ENCODE measurements at regions not wholly inside any gene's neighbourhood (a gene's known extent, or its start where the extent isn't known, plus 50 kb on each side); places are given as distances from the start of the nearest gene placed in this dataset.

DNA sequence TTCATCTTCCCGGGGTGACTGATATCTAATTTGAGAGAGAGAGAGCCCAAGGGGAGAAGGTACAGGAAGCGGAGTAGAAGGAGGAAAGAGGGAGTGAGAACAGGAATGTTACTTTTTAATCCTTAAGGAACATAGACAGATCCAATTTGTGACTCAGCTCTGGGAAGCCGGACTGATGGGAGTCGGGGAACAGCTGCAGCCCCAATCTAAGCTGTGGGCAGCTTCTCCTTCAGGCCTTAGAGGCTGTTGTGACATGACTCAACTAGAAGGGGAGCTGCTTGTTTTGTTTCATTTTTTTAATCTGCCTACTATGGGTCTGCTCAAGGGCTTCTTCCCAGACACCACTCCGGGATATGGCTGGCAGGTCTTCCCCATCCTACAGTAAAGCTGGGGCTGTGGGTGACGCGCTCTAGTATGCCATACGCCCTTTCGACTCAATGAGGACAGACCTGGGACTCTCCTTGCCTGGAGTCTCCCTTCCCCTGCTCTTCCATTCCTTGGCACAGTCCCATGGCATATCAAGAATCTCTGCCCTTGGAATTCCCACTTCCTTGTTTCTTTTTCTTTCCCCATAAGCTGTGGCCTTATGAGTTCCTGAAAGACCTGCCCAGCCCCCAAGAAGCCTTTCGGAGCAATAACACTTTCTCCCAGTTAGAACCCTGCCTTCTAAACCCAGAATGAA lies 103.3 kb upstream of the AKIP1 start:
- WGBS (ENCODE audit: extremely low coverage, insufficient coverage, low lambda C conversion rate), result no CpG with 5 or more reads among the region's 10 CpGs
- H3K9ac ChIP-seq (ENCODE audit: low read length), result no peak overlapping the region
- no peak overlapping the region for H2BK120ac ChIP-seq (ENCODE audit: low read depth, low read length)
- no peak overlapping the region for H4K5ac ChIP-seq (ENCODE audit: low read length)
- no peak for DNase-seq
- peak overlapping the region; percentile 41 for H3K4ac ChIP-seq (ENCODE audit: low read depth, low read length)
- H4K8ac ChIP-seq (ENCODE audit: low read depth, low read length), result no peak overlapping the region
- H3K23ac ChIP-seq (ENCODE audit: low read length), result no peak overlapping the region
- no peaks in the 10 kb centered on the region for H3K27me3 ChIP-seq (ENCODE audit: insufficient read depth, low read length, poor library complexity)
- H3K36me3 ChIP-seq (ENCODE audit: control insufficient read depth, insufficient read depth, low read length), result no peaks in the 10 kb centered on the region
- H3K79me1 ChIP-seq (ENCODE audit: low read length), result peaks cover 18% of the 10 kb centered on the region
- peaks cover 2% of the 10 kb centered on the region for H3K79me2 ChIP-seq (ENCODE audit: control insufficient read depth, insufficient read depth, low read length)
- H3K27ac ChIP-seq (ENCODE audit: low read depth, low read length), result no peak overlapping the region
- no peak overlapping the region for H3K18ac ChIP-seq (ENCODE audit: low read length)
- H3K56ac ChIP-seq (ENCODE audit: low read length), result peak overlapping the region; percentile 10
- H3K4me1 ChIP-seq (ENCODE audit: control insufficient read depth, low read depth, low read length), result peaks cover 22% of the 10 kb centered on the region
- H2AK5ac ChIP-seq (ENCODE audit: low read length), result no peak overlapping the region
- no peak overlapping the region for H2BK5ac ChIP-seq (ENCODE audit: low read length)
- no peak overlapping the region for H2BK15ac ChIP-seq (replicated peaks; ENCODE audit: low read depth)
- no peak overlapping the region for H3K4me3 ChIP-seq (ENCODE audit: low read length)
- no peak overlapping the region for H3K4me2 ChIP-seq (ENCODE audit: low read length)

GRCh38 chr11:8808226-8808585 lies 102.8 kb upstream of the AKIP1 start:
- Histone ChIP-seq H3K4me2 (ENCODE audit: low read length) (no peak overlapping the region), H4K8ac (ENCODE audit: low read depth, low read length) (no peak overlapping the region), H2BK5ac (ENCODE audit: low read length) (no peak overlapping the region), H3K23ac (ENCODE audit: low read length) (no peak overlapping the region), H4K5ac (ENCODE audit: low read length) (no peak overlapping the region), H3K18ac (ENCODE audit: low read length) (no peak overlapping the region), H3K27ac (ENCODE audit: low read depth, low read length) (no peak overlapping the region), H3K4me1 (ENCODE audit: control insufficient read depth, low read depth, low read length) (peaks cover 24% of the 10 kb centered on the region), H3K9ac (ENCODE audit: low read length) (no peak overlapping the region), H3K79me1 (ENCODE audit: low read length) (peaks cover 18% of the 10 kb centered on the region), H3K4me3 (ENCODE audit: low read length) (no peak overlapping the region), H3K56ac (ENCODE audit: low read length) (peak overlapping the region; percentile 10), H3K27me3 (ENCODE audit: insufficient read depth, low read length, poor library complexity) (no peaks in the 10 kb centered on the region), H2AK5ac (ENCODE audit: low read length) (no peak overlapping the region), H3K79me2 (ENCODE audit: control insufficient read depth, insufficient read depth, low read length) (peaks cover 2% of the 10 kb centered on the region), H3K36me3 (ENCODE audit: control insufficient read depth, insufficient read depth, low read length) (no peaks in the 10 kb centered on the region), H2BK15ac (replicated peaks; ENCODE audit: low read depth) (no peak overlapping the region), H3K4ac (ENCODE audit: low read depth, low read length) (no peak overlapping the region), H2BK120ac (ENCODE audit: low read depth, low read length) (no peak overlapping the region)
- no CpG with 5 or more reads among the region's 4 CpGs for WGBS (ENCODE audit: extremely low coverage, insufficient coverage, low lambda C conversion rate)
- no peak for DNase-seq

- Histone ChIP-seq H3K79me1 (ENCODE audit: low read length) (peaks cover 13% of the 10 kb centered on the region), H3K4me1 (ENCODE audit: control insufficient read depth, low read depth, low read length) (peaks cover 32% of the 10 kb centered on the region), H2AK5ac (ENCODE audit: low read length) (no peak overlapping the region), H3K36me3 (ENCODE audit: control insufficient read depth, insufficient read depth, low read length) (no peaks in the 10 kb centered on the region), H3K27me3 (ENCODE audit: insufficient read depth, low read length, poor library complexity) (no peaks in the 10 kb centered on the region), H3K27ac (ENCODE audit: low read depth, low read length) (no peak overlapping the region), H4K8ac (ENCODE audit: low read depth, low read length) (peak overlapping the region; percentile 31), H3K79me2 (ENCODE audit: control insufficient read depth, insufficient read depth, low read length) (peaks cover 2% of the 10 kb centered on the region), H3K4me3 (ENCODE audit: low read length) (no peak overlapping the region), H3K18ac (ENCODE audit: low read length) (peak overlapping the region; percentile 42), H2BK120ac (ENCODE audit: low read depth, low read length) (peak overlapping the region; percentile 2), H3K4ac (ENCODE audit: low read depth, low read length) (no peak overlapping the region), H3K9ac (ENCODE audit: low read length) (peak overlapping the region; percentile 80), H3K23ac (ENCODE audit: low read length) (no peak overlapping the region), H2BK5ac (ENCODE audit: low read length) (no peak overlapping the region), H2BK15ac (replicated peaks; ENCODE audit: low read depth) (no peak overlapping the region), H3K4me2 (ENCODE audit: low read length) (no peak overlapping the region), H4K5ac (ENCODE audit: low read length) (no peak overlapping the region), H3K56ac (ENCODE audit: low read length) (peak overlapping the region; percentile 77)
- DNase-seq, result no peak
- WGBS (ENCODE audit: extremely low coverage, insufficient coverage, low lambda C conversion rate), result no CpG with 5 or more reads among the region's 7 CpGs
Observed at GRCh38 chr11:8809241-8809938, 101.6 kb upstream of the AKIP1 start.

- H4K5ac ChIP-seq (ENCODE audit: low read length), result no peak overlapping the region
- peak overlapping the region; percentile 65 for H3K27ac ChIP-seq (ENCODE audit: low read depth, low read length)
- no peak for DNase-seq
- H3K4ac ChIP-seq (ENCODE audit: low read depth, low read length), result peak overlapping the region; percentile 18
- peak overlapping the region; percentile 2 for H2BK120ac ChIP-seq (ENCODE audit: low read depth, low read length)
- peak overlapping the region; percentile 60 for H3K4me2 ChIP-seq (ENCODE audit: low read length)
- peak overlapping the region; percentile 80 for H3K9ac ChIP-seq (ENCODE audit: low read length)
- peaks cover 11% of the 10 kb centered on the region for H3K79me1 ChIP-seq (ENCODE audit: low read length)
- H3K27me3 ChIP-seq (ENCODE audit: insufficient read depth, low read length, poor library complexity), result no peaks in the 10 kb centered on the region
- peak overlapping the region; percentile 31 for H4K8ac ChIP-seq (ENCODE audit: low read depth, low read length)
- peak overlapping the region; percentile 26 for H3K23ac ChIP-seq (ENCODE audit: low read length)
- H3K36me3 ChIP-seq (ENCODE audit: control insufficient read depth, insufficient read depth, low read length), result no peaks in the 10 kb centered on the region
- peak overlapping the region; percentile 40 for H3K4me3 ChIP-seq (ENCODE audit: low read length)
- no peak overlapping the region for H2BK5ac ChIP-seq (ENCODE audit: low read length)
- H2BK15ac ChIP-seq (replicated peaks; ENCODE audit: low read depth), result no peak overlapping the region
- peaks cover 38% of the 10 kb centered on the region for H3K4me1 ChIP-seq (ENCODE audit: control insufficient read depth, low read depth, low read length)
- no peak overlapping the region for H2AK5ac ChIP-seq (ENCODE audit: low read length)
- peak overlapping the region; percentile 42 for H3K18ac ChIP-seq (ENCODE audit: low read length)
- peaks cover 2% of the 10 kb centered on the region for H3K79me2 ChIP-seq (ENCODE audit: control insufficient read depth, insufficient read depth, low read length)
- H3K56ac ChIP-seq (ENCODE audit: low read length), result peak overlapping the region; percentile 77
- no CpG with 5 or more reads among the region's 8 CpGs for WGBS (ENCODE audit: extremely low coverage, insufficient coverage, low lambda C conversion rate)
Observed at GRCh38 chr11:8809939-8810539, 101.0 kb upstream of the AKIP1 start.

- Histone ChIP-seq H3K27ac (ENCODE audit: low read depth, low read length) (peak overlapping the region; percentile 65), H3K79me2 (ENCODE audit: control insufficient read depth, insufficient read depth, low read length) (peaks cover 2% of the 10 kb centered on the region), H3K23ac (ENCODE audit: low read length) (peak overlapping the region; percentile 26), H4K8ac (ENCODE audit: low read depth, low read length) (no peak overlapping the region), H3K79me1 (ENCODE audit: low read length) (peaks cover 10% of the 10 kb centered on the region), H3K4ac (ENCODE audit: low read depth, low read length) (peak overlapping the region; percentile 70), H2AK5ac (ENCODE audit: low read length) (no peak overlapping the region), H3K4me2 (ENCODE audit: low read length) (peak overlapping the region; percentile 60), H3K18ac (ENCODE audit: low read length) (peak overlapping the region; percentile 56), H3K9ac (ENCODE audit: low read length) (peak overlapping the region; percentile 80), H3K27me3 (ENCODE audit: insufficient read depth, low read length, poor library complexity) (no peaks in the 10 kb centered on the region), H2BK15ac (replicated peaks; ENCODE audit: low read depth) (no peak overlapping the region), H3K4me1 (ENCODE audit: control insufficient read depth, low read depth, low read length) (peaks cover 41% of the 10 kb centered on the region), H3K56ac (ENCODE audit: low read length) (peak overlapping the region; percentile 77), H2BK5ac (ENCODE audit: low read length) (peak overlapping the region; percentile 12), H3K36me3 (ENCODE audit: control insufficient read depth, insufficient read depth, low read length) (no peaks in the 10 kb centered on the region), H4K5ac (ENCODE audit: low read length) (no peak overlapping the region), H2BK120ac (ENCODE audit: low read depth, low read length) (peak overlapping the region; percentile 46), H3K4me3 (ENCODE audit: low read length) (peak overlapping the region; percentile 40)
- DNase-seq, result peak; percentile 94
- WGBS (ENCODE audit: extremely low coverage, insufficient coverage, low lambda C conversion rate), result no CpG with 5 or more reads among the region's 28 CpGs
Observed at GRCh38 chr11:8810540-8811301, 100.3 kb upstream of the AKIP1 start.
